GM10248 (cell line): ENCODE measurements at regions not wholly inside any gene's neighbourhood (a gene's known extent, or its start where the extent isn't known, plus 50 kb on each side); places are given as distances from the start of the nearest gene placed in this dataset.

Experiments used
- CTCF ChIA-PET: fragments of 300-600 bp; sonication (Branson Sonifier 250); formaldehyde crosslinking; extraction: SDS; loops from one replicate; lab custom pipeline; 2021; ENCODE audit warnings: antibody characterized with exemption; lab: Yijun Ruan, JAX
- POLR2A ChIA-PET: fragments of 350-650 bp; sonication (Branson Sonifier 250); formaldehyde crosslinking; extraction: SDS; loops from one replicate; lab custom pipeline; 2020; ENCODE audit warnings: antibody characterized with exemption; lab: Yijun Ruan, JAX
- DNase-seq: peaks from one replicate; pipeline ENCODE4 v3.0.0; 2012; ENCODE audit errors: extremely low spot score
- CTCF ChIP-seq: IDR thresholded peaks from 2 replicates; pipeline ENCODE4 v1.5.1; 2012; ENCODE audit warnings: mild to moderate bottlenecking, low read depth; ENCODE audit errors: extremely low read depth, missing control alignments, control extremely low read depth

- no peak for DNase-seq
- CTCF ChIA-PET, result interaction anchor here (1.0 kb wide), 1 partner anchor 8 kb away, joined by 3 read pairs; no protein-coding TSS in a partner anchor
- POLR2A ChIA-PET, result no interaction called here
- TF ChIP-seq CTCF, result no peak
These were observed 159.8 kb downstream of the KIF20B start for GRCh38 chr10:89861199-89861573.

GRCh38 chr10:89861584-89862301 is 160.4 kb downstream of the KIF20B start:
- ChIA-PET CTCF (interaction anchor here (1.0 to 1.2 kb wide), 2 partner anchors 8 to 9 kb away, joined by 3 read pairs; no protein-coding TSS in a partner anchor), POLR2A (no interaction called here)
- TF ChIP-seq CTCF, result no peak
- DNase-seq, result no peak

GRCh38 chr10:89867964-89868363 is 166.6 kb downstream of the KIF20B start:
- no peak for TF ChIP-seq CTCF
- no peak for DNase-seq
- CTCF ChIA-PET, result interaction anchor here (1.2 to 1.8 kb wide), 2 partner anchors 9 to 20 kb away, joined by 3 to 8 read pairs; no protein-coding TSS in a partner anchor
- POLR2A ChIA-PET, result no interaction called here

GRCh38 chr10:89869180-89869579 is 167.8 kb downstream of the KIF20B start:
- no peak for DNase-seq
- no peak for TF ChIP-seq CTCF
- POLR2A ChIA-PET, result no interaction called here
- CTCF ChIA-PET, result interaction anchor here (1.8 kb wide), 1 partner anchor 19 kb away, joined by 8 read pairs; no protein-coding TSS in a partner anchor

GRCh38 chr10:89869592-89870156 is 168.3 kb downstream of the KIF20B start:
- POLR2A ChIA-PET, result no interaction called here
- TF ChIP-seq CTCF, result no peak
- CTCF ChIA-PET, result interaction anchor here (1.8 kb wide), 1 partner anchor 18 kb away, joined by 8 read pairs; no protein-coding TSS in a partner anchor
- DNase-seq, result no peak

- CTCF ChIA-PET, result no interaction called here
- POLR2A ChIA-PET, result no interaction called here
- no peak for DNase-seq
- TF ChIP-seq CTCF, result no peak
These were observed 169.5 kb downstream of the KIF20B start for GRCh38 chr10:89870936-89871335.
